ENCODE measurements at regions not wholly inside any gene's neighbourhood (a gene's known extent, or its start where the extent isn't known, plus 50 kb on each side); places are given as distances from the start of the nearest gene placed in this dataset.

DNA sequence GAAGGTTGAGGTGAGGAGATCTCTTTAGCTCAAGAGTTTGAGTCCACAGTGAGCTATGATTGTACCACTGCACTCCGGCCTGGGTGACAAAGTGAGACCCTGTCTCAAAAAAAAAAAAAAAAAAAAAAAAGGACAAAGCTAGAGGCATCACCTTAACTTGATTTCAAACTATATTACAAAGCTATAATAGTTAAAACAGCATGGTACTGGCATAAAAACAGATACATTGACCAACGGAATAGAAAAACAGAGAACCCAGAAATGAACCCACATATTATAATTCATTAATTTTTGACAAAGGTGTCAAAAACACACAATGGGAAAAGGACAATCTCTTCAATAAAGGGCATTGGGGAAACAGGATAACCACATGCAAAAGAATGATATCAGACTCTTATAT is 50.8 kb upstream of the MBOAT1 start:
- TF ChIP-seq, protein P1, sequence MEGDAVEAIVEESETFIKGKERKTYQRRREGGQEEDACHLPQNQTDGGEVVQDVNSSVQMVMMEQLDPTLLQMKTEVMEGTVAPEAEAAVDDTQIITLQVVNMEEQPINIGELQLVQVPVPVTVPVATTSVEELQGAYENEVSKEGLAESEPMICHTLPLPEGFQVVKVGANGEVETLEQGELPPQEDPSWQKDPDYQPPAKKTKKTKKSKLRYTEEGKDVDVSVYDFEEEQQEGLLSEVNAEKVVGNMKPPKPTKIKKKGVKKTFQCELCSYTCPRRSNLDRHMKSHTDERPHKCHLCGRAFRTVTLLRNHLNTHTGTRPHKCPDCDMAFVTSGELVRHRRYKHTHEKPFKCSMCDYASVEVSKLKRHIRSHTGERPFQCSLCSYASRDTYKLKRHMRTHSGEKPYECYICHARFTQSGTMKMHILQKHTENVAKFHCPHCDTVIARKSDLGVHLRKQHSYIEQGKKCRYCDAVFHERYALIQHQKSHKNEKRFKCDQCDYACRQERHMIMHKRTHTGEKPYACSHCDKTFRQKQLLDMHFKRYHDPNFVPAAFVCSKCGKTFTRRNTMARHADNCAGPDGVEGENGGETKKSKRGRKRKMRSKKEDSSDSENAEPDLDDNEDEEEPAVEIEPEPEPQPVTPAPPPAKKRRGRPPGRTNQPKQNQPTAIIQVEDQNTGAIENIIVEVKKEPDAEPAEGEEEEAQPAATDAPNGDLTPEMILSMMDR (conservative IDR thresholded peaks at IDR 0.05; ENCODE audit: low read depth, low read length): no peak
- no peak for TF ChIP-seq EZH2 (IDR thresholded peaks at IDR 0.05; ENCODE audit: borderline replicate concordance, low read depth, low read length, poor library complexity, severe bottlenecking)
